Kidney (tissue), 13 donors: ENCODE measurements at regions not wholly inside any gene's neighbourhood (a gene's known extent, or its start where the extent isn't known, plus 50 kb on each side); places are given as distances from the start of the nearest gene placed in this dataset.

Experiments
- DNase-seq, 5 donors: peaks; one replicate each; pipeline ENCODE4 v3.0.0-alpha.2; 2013 to 2020
- FAIRE-seq: peaks from 2 replicates; lab custom pipeline; 2012; peaks lifted over from hg19 to GRCh38; lab: Jason Lieb, UNC
- H3K27ac ChIP-seq, 2 donors: one replicate each; pipeline ENCODE4 v1.7.0; 2013; ENCODE audit warnings: low read depth in 2 of 2, low read length in 2 of 2, inconsistent platforms in 1 of 2
- H3K27me3 ChIP-seq: one replicate; pipeline ENCODE4 v1.7.1; 2013; ENCODE audit warnings: low read length, inconsistent platforms; ENCODE audit not compliant: control insufficient read depth, insufficient read depth
- H3K36me3 ChIP-seq, 3 donors: one replicate each; pipeline versions ENCODE4 v1.7.0 to v1.7.1; 2013; ENCODE audit warnings: low read length in 3 of 3, control low read depth in 1 of 3, inconsistent platforms in 1 of 3; ENCODE audit not compliant: insufficient read depth in 3 of 3, control insufficient read depth in 2 of 3
- H3K4me1 ChIP-seq, 3 donors: one replicate each; pipeline versions ENCODE4 v1.7.0 to v1.7.1; 2013; ENCODE audit warnings: low read length in 3 of 3, inconsistent platforms in 1 of 3, low read depth in 1 of 3; ENCODE audit not compliant: control insufficient read depth in 2 of 3, insufficient read depth in 2 of 3
- H3K4me3 ChIP-seq, 3 donors: one replicate each; pipeline versions ENCODE4 v1.7.0 to v1.8.1; 2013; ENCODE audit warnings: low read length in 3 of 3, control low read depth in 1 of 3, inconsistent platforms in 1 of 3
- H3K9ac ChIP-seq, 3 donors: one replicate each; pipeline versions ENCODE4 v1.7.0 to v1.7.1; 2013; ENCODE audit warnings: low read length in 3 of 3, control low read depth in 1 of 3, inconsistent platforms in 1 of 3
- H3K9me3 ChIP-seq, 3 donors: one replicate each; pipeline versions ENCODE4 v1.7.0 to v1.7.1; 2013; ENCODE audit warnings: low read length in 3 of 3, control low read depth in 1 of 3, inconsistent platforms in 1 of 3; ENCODE audit not compliant: control insufficient read depth in 2 of 3, insufficient read depth in 1 of 3
- CTCF ChIP-seq: IDR thresholded peaks from 3 replicates; pipeline ENCODE4 v1.5.1; 2012; ENCODE audit warnings: mild to moderate bottlenecking, moderate library complexity, borderline replicate concordance; ENCODE audit not compliant: insufficient read depth; ENCODE audit errors: extremely low read depth
- intact Hi-C: fragments of 100-400 bp; cut with DNase I; formaldehyde crosslinking; loops from one replicate; pipeline ENCODE4 v1.11.1; 2022
- donor health status: control.
- donor health status: control.
- donor health status: control.
- donor health status: control.
- donor health status: control.
- donor health status: DM: yes; HTN: yes; CAD: no.
- donor health status: Normal renal cell carcinoma (clear cell type).

GRCh38 chr15:31815411-31816155, 214.7 kb upstream of the CHRNA7 start:
- no peak for DNase-seq

GRCh38 chr15:31822463-31822862, 207.9 kb upstream of the CHRNA7 start:
- Histone ChIP-seq H3K27ac (no peak overlapping the region), H3K36me3 (no peaks in the 10 kb centered on the region), H3K4me3 (no peak overlapping the region), H3K9ac (no peak overlapping the region), H3K9me3 (no peaks in the 10 kb centered on the region), H3K4me1 (no peaks in the 10 kb centered on the region), H3K27me3 (no peaks in the 10 kb centered on the region)
- TF ChIP-seq CTCF, result no peak
- intact Hi-C loops, result no loop called here
- FAIRE-seq, result no peak
- no peak for DNase-seq

More at GRCh38 chr15:31815411-31816155, 214.7 kb upstream of the CHRNA7 start:
- Histone ChIP-seq H3K9ac (no peak overlapping the region), H3K27ac (no peak overlapping the region), H3K9me3 (peaks cover 0 to 1% (median 0%) of the 10 kb centered on the region in 3 donors), H3K4me1 (no peaks in the 10 kb centered on the region), H3K4me3 (no peak overlapping the region), H3K36me3 (no peaks in the 10 kb centered on the region), H3K27me3 (no peaks in the 10 kb centered on the region)
- TF ChIP-seq CTCF, result no peak
- intact Hi-C loops, result no loop called here
- FAIRE-seq, result no peak

GRCh38 chr15:31824024-31824423, 206.3 kb upstream of the CHRNA7 start:
- FAIRE-seq (no peak), DNase-seq (no peak)
- TF ChIP-seq CTCF, result no peak
- no peak overlapping the region for H3K4me3 ChIP-seq
- intact Hi-C loops, result no loop called here
- no peak overlapping the region for H3K9ac ChIP-seq
- H3K4me1 ChIP-seq, result no peaks in the 10 kb centered on the region
- no peaks in the 10 kb centered on the region for H3K36me3 ChIP-seq
- H3K27ac ChIP-seq, result no peak overlapping the region
- H3K9me3 ChIP-seq, result no peaks in the 10 kb centered on the region
- no peaks in the 10 kb centered on the region for H3K27me3 ChIP-seq
